GM12801 (cell line): ENCODE measurements at regions not wholly inside any gene's neighbourhood (a gene's known extent, or its start where the extent isn't known, plus 50 kb on each side); places are given as distances from the start of the nearest gene placed in this dataset.

Experiments
- TF ChIP-seq, protein P1 (sequence below): IDR thresholded peaks from one replicate; pipeline ENCODE4 v1.5.1; 2011; ENCODE audit warnings: control low read depth; ENCODE audit not compliant: insufficient read length; ENCODE audit errors: extremely low read depth

GRCh38 chr10:123241391-123242141 is 87.4 kb downstream of the BUB3 start:
- TF ChIP-seq, protein P1, sequence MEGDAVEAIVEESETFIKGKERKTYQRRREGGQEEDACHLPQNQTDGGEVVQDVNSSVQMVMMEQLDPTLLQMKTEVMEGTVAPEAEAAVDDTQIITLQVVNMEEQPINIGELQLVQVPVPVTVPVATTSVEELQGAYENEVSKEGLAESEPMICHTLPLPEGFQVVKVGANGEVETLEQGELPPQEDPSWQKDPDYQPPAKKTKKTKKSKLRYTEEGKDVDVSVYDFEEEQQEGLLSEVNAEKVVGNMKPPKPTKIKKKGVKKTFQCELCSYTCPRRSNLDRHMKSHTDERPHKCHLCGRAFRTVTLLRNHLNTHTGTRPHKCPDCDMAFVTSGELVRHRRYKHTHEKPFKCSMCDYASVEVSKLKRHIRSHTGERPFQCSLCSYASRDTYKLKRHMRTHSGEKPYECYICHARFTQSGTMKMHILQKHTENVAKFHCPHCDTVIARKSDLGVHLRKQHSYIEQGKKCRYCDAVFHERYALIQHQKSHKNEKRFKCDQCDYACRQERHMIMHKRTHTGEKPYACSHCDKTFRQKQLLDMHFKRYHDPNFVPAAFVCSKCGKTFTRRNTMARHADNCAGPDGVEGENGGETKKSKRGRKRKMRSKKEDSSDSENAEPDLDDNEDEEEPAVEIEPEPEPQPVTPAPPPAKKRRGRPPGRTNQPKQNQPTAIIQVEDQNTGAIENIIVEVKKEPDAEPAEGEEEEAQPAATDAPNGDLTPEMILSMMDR = no peak

DNA sequence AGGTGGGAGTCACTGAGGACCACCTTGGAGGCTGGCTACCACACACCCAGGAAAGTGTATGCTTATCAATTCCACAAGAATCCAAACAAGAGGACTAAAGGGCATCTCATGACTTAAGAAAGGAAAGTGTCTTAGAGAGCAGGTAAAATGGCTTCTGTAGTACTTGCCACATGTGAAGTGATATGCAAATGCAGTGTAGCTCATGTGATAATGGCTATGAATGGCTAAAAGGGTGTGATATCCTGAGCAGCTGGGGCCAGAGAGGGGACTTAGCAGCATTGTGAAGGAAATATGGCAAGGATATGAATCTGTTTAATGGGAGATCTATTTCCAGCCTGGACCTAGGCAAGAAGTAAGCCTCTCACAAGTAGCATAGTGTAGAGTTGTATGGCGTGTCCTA is 90.5 kb downstream of the BUB3 start:
- TF ChIP-seq, protein P1 = no peak

GRCh38 chr10:123245264-123245663 is 91.1 kb downstream of the BUB3 start:
- TF ChIP-seq, protein P1 = no peak

DNA sequence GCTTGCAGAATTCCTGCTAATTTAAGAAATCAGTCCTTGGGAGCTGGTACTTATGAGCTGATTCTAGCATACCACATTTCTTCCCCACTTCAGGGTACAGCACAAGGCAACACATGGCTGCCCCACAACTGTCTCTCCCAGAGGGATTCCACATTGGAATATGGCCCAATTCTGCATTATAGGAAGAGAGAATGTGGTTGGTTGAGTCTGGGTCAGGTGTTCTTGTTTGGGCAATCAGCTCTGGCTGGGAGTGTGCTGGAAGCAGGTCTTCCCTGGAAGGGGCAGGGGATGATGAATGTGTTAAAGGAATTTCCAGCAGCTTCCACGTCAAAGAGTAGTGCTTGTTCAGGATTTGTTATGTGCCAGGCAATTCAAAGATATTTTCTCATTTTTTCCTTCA is 95.7 kb downstream of the BUB3 start:
- TF ChIP-seq, protein P1 = no peak

GRCh38 chr10:123250640-123251039 is 96.4 kb downstream of the BUB3 start:
- TF ChIP-seq, protein P1 = no peak

DNA sequence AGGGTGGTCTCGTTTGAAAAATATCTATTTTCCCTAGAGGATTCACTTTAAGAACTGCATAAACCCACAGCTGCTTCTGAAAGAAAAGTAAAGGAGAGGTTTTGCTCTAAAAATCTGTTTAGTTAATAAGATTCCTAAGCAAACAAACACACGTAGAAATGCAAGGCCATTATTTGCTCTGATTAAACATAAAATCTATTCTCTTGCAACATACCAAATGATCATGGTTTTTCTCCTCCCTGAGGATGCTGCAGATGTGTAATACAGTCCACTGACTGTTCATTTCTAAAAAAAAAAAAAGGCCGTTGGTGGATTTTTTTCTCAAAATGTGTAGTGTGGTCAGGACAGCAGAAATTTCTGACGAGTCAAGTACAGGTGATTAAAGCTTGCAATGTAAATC is 98.6 kb downstream of the BUB3 start:
- TF ChIP-seq, protein P1 = no peak

GRCh38 chr10:123257904-123258456 is 103.8 kb downstream of the BUB3 start:
- TF ChIP-seq, protein P1 = no peak
